H1 (cell line): ENCODE measurements at regions not wholly inside any gene's neighbourhood (a gene's known extent, or its start where the extent isn't known, plus 50 kb on each side); places are given as distances from the start of the nearest gene placed in this dataset.

Experiments used
- CHD7 ChIP-seq: fragments of 300-600 bp; sonication (generic); IDR thresholded peaks from 2 replicates; pipeline ENCODE4 v1.7.1; 2012; ENCODE audit warnings: low read length, moderate library complexity, mild to moderate bottlenecking, inconsistent platforms; ENCODE audit not compliant: insufficient replicate concordance
- GTF2F1 ChIP-seq: IDR thresholded peaks from 2 replicates; pipeline ENCODE4 v1.6.1; 2012; ENCODE audit warnings: low read depth, low read length, improper control_type of control experiment, borderline replicate concordance
- MAX ChIP-seq: IDR thresholded peaks from 2 replicates; pipeline ENCODE4 v1.6.1; 2012; ENCODE audit warnings: inconsistent platforms
- SUZ12 ChIP-seq: fragments of 200-600 bp; sonication (generic); IDR thresholded peaks from 2 replicates; pipeline ENCODE4 v1.6.1; 2012; ENCODE audit warnings: mild to moderate bottlenecking, inconsistent platforms, low read length, moderate library complexity, mixed read lengths

GRCh38 chr5:117859176-117859575 is 1129.2 kb downstream of the DTWD2 start (continued):
- TF ChIP-seq CHD7, result no peak
- TF ChIP-seq MAX, result no peak
- TF ChIP-seq SUZ12, result no peak
- no peak for TF ChIP-seq GTF2F1
- TF ChIP-seq, all 59 proteins: peak for 0
